ENCODE measurements at regions not wholly inside any gene's neighbourhood (a gene's known extent, or its start where the extent isn't known, plus 50 kb on each side); places are given as distances from the start of the nearest gene placed in this dataset.

- TF ChIP-seq POLR2A (IDR thresholded peaks at IDR 0.05) (no peak), EP300 (IDR thresholded peaks at IDR 0.05) (no peak), CTCF (IDR thresholded peaks at IDR 0.05) (no peak)
These were observed 126.4 kb upstream of the SDK1 start for GRCh38 chr7:3174515-3175284.
